IMR-90 (cell line): ENCODE measurements at regions not wholly inside any gene's neighbourhood (a gene's known extent, or its start where the extent isn't known, plus 50 kb on each side); places are given as distances from the start of the nearest gene placed in this dataset.
A peak's percentile ranks its signal among the peaks of the same experiment; 100 is the strongest.

ENCODE experiments used
- ATAC-seq: fragments of 200-7000 bp; cut with Tn5 transposase; 2 replicates; pipeline ENCODE4 v1.9.1; 2020; ENCODE audit warnings: low read depth, mild to moderate bottlenecking, moderate library complexity
- BruUV-seq: library from RNA; stranded (reverse); fragments of 400-500 nt; replicated peaks from 2 replicates; lab custom pipeline; 2021; lab: Mats Ljungman, UMichigan
- CTCF ChIA-PET: fragments of 300-600 bp; formaldehyde crosslinking; extraction: SDS; loops from one replicate; lab custom pipeline; 2021; ENCODE audit warnings: antibody characterized with exemption; lab: Yijun Ruan, JAX
- POLR2A ChIA-PET: fragments of 300-600 bp; sonication (Branson Sonifier 250); formaldehyde crosslinking; loops from one replicate; lab custom pipeline; 2022; ENCODE audit warnings: antibody characterized with exemption; ENCODE audit not compliant: unreplicated experiment; lab: Charles Lee
- DNase-seq: peaks from one replicate; pipeline ENCODE4 v3.0.0; 2013
- H2AFZ ChIP-seq: replicated peaks from 2 replicates; pipeline ENCODE3; 2013; ENCODE audit warnings: low read length, mild to moderate bottlenecking; ENCODE audit not compliant: poor library complexity
- H2AK5ac ChIP-seq: 2 replicates; pipeline ENCODE4 v1.6.1; 2013; ENCODE audit warnings: low read depth, low read length, inconsistent platforms
- H2AK9ac ChIP-seq: replicated peaks from 2 replicates; pipeline ENCODE3; 2013; ENCODE audit warnings: mild to moderate bottlenecking, low read depth, low read length, moderate library complexity; ENCODE audit not compliant: poor library complexity
- H2BK120ac ChIP-seq: 2 replicates; pipeline ENCODE4 v1.6.1; 2013; ENCODE audit warnings: low read depth, low read length, inconsistent platforms
- H2BK15ac ChIP-seq: 3 replicates; pipeline ENCODE4 v1.6.1; 2013; ENCODE audit warnings: low read depth, low read length, inconsistent platforms
- H2BK20ac ChIP-seq: 2 replicates; pipeline ENCODE4 v1.6.1; 2013; ENCODE audit warnings: low read depth, mild to moderate bottlenecking, inconsistent platforms, low read length, moderate library complexity
- H2BK5ac ChIP-seq: 2 replicates; pipeline ENCODE4 v1.6.1; 2013; ENCODE audit warnings: mild to moderate bottlenecking, low read depth, low read length, inconsistent platforms; ENCODE audit not compliant: poor library complexity, severe bottlenecking
- H3K14ac ChIP-seq: replicated peaks from 2 replicates; pipeline ENCODE4 v1.6.1; 2013; ENCODE audit warnings: low read depth, low read length, inconsistent platforms
- H3K18ac ChIP-seq: 2 replicates; pipeline ENCODE4 v1.6.1; 2013; ENCODE audit warnings: low read depth, low read length, control low read depth
- H3K23ac ChIP-seq: 2 replicates; pipeline ENCODE4 v1.6.1; 2013; ENCODE audit warnings: low read depth, low read length, inconsistent platforms
- H3K27ac ChIP-seq: 2 replicates; pipeline ENCODE4 v1.5.1; 2013; ENCODE audit warnings: mild to moderate bottlenecking, control low read depth, low read length; ENCODE audit not compliant: insufficient read depth
- H3K27me3 ChIP-seq: 2 replicates; pipeline ENCODE4 v1.6.1; 2013; ENCODE audit warnings: low read length; ENCODE audit not compliant: control insufficient read depth, insufficient read depth
- H3K36me3 ChIP-seq: 2 replicates; pipeline ENCODE4 v1.6.1; 2013; ENCODE audit warnings: low read length, mixed read lengths; ENCODE audit not compliant: control insufficient read depth, insufficient read depth
- H3K4ac ChIP-seq: 2 replicates; pipeline ENCODE4 v1.6.1; 2013; ENCODE audit warnings: low read depth, low read length, inconsistent platforms
- H3K4me1 ChIP-seq: 2 replicates; pipeline ENCODE4 v1.6.1; 2013; ENCODE audit warnings: low read length, mixed read lengths; ENCODE audit not compliant: control insufficient read depth, insufficient read depth
- H3K4me2 ChIP-seq: 2 replicates; pipeline ENCODE4 v1.6.1; 2013; ENCODE audit warnings: low read depth, mild to moderate bottlenecking, control low read depth, low read length, moderate library complexity
- H3K4me3 ChIP-seq: 2 replicates; pipeline ENCODE4 v1.5.1; 2013; ENCODE audit warnings: low read depth, mild to moderate bottlenecking, control low read depth, low read length, moderate library complexity; ENCODE audit not compliant: insufficient read depth
- H3K56ac ChIP-seq: 2 replicates; pipeline ENCODE4 v1.6.1; 2013; ENCODE audit warnings: low read length, inconsistent platforms; ENCODE audit not compliant: insufficient read depth; ENCODE audit errors: extremely low read depth
- H3K79me1 ChIP-seq, 2 experiments: 2 replicates each; pipeline ENCODE4 v1.6.1; 2013; ENCODE audit warnings: low read length in 2 of 2, inconsistent platforms in 1 of 2, low read depth in 1 of 2
- H3K9ac ChIP-seq: 2 replicates; pipeline ENCODE4 v1.6.1; 2013; ENCODE audit warnings: low read depth, low read length, control low read depth
- H3K9me1 ChIP-seq: 2 replicates; pipeline ENCODE4 v1.6.1; 2013; ENCODE audit warnings: low read length, inconsistent platforms; ENCODE audit not compliant: insufficient read depth
- H3K9me3 ChIP-seq: 2 replicates; pipeline ENCODE4 v1.6.1; 2013; ENCODE audit warnings: low read length; ENCODE audit not compliant: control insufficient read depth, insufficient read depth
- H4K20me1 ChIP-seq: 2 replicates; pipeline ENCODE4 v1.6.1; 2013; ENCODE audit warnings: low read length, inconsistent platforms; ENCODE audit not compliant: insufficient read depth
- H4K5ac ChIP-seq: 2 replicates; pipeline ENCODE4 v1.6.1; 2013; ENCODE audit warnings: mild to moderate bottlenecking, low read depth, low read length, control low read depth
- H4K8ac ChIP-seq, 2 experiments: 2 replicates each; pipeline ENCODE4 v1.6.1; 2013; ENCODE audit warnings: low read depth in 2 of 2, low read length in 2 of 2, control low read depth in 1 of 2, inconsistent platforms in 1 of 2
- H4K91ac ChIP-seq: 2 replicates; pipeline ENCODE4 v1.6.1; 2013; ENCODE audit warnings: low read depth, low read length, inconsistent platforms; ENCODE audit not compliant: insufficient read depth
- WGBS, 2 experiments: methylation state at CpG; one replicate each; pipeline versions ENCODE4 v1.1.5 to v1.1.7; 2013; ENCODE audit warnings: missing lambda C conversion rate in 2 of 2; ENCODE audit not compliant: insufficient read length in 1 of 2; ENCODE audit errors: extremely low coverage in 2 of 2; 5-methylcytosine and 5-hydroxymethylcytosine counted together
- dilution Hi-C: fragments of 300-500 bp; cut with HindIII; formaldehyde crosslinking; loops from one replicate; pipeline ENCODE4 v1.14.3; 2018; ENCODE audit warnings: low sequenced_read_pairs; ENCODE audit not compliant: unreplicated experiment
- in situ Hi-C: fragments of 300-500 bp; cut with MboI; formaldehyde crosslinking; loops from 3 replicates; pipeline ENCODE4 v1.14.3; 2019; ENCODE audit warnings: low sequenced_read_pairs, inconsistent platforms, mixed read lengths
- intact Hi-C: fragments of 100-400 bp; cut with micrococcal nuclease; formaldehyde crosslinking; loops from 2 replicates; pipeline ENCODE4 v1.10.0; 2022
- TF ChIP-seq, protein P1 (sequence below): conservative IDR thresholded peaks from 2 replicates; pipeline ENCODE4 v1.5.1; 2012; ENCODE audit warnings: mild to moderate bottlenecking, low read depth, low read length, improper control_type of control experiment

DNA sequence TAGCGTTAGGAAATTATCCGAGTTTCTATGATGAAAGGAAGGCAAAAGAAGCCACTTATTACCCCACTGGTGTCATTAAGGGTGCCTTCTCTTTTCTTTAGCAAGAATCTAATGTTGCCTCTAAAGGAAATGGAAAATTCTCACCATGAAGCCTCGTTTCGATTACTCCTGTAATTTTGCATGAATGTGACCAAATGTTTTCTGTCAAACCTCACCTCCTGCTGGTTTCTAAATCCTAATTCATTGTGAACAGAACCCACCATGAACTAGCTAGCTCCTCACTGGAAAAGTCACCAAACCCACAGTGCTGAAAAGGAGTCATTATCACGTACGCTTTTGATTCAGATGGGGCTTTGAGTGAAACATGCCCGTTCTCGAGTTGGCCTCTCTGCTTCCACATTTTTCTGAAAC, 119.9 kb downstream of the COPS8 start:
- 60% methylated on average over 1 of the region's 8 CpGs; no CpG with 5 or more reads in 1 of the 2 experiments for WGBS, 2 experiments
- Histone ChIP-seq H3K4ac (peak overlapping the region; percentile 92), H3K4me3 (no peak overlapping the region), H3K27ac (peak overlapping the region; percentile 71; the same call in 1 of the 2 replicates), H2AK9ac (no peak overlapping the region), H2BK20ac (peak overlapping the region; percentile 92), H3K14ac (peak overlapping the region; percentile 24), H3K18ac (peak overlapping the region; percentile 96), H4K5ac (peak overlapping the region; percentile 88), H3K4me2 (no peak overlapping the region), H3K4me1 (peaks cover 44% of the 10 kb centered on the region), H3K27me3 (no peaks in the 10 kb centered on the region), H3K36me3 (no peaks in the 10 kb centered on the region), H2AK5ac (peak overlapping the region; percentile 89), H3K9me1 (peaks cover 46% of the 10 kb centered on the region), H4K20me1 (no peaks in the 10 kb centered on the region), H2AFZ (peak overlapping the region; percentile 58), H3K56ac (peak overlapping the region; percentile 50), H3K79me1 (peaks cover 0 to 52% of the 10 kb centered on the region in 2 experiments; a peak in 3 of 4 replicates), H2BK15ac (peak overlapping the region; percentile 60; the same call in 2 of the 3 replicates), H4K8ac (peak overlapping the region; percentile 63 to 87), H3K23ac (peak overlapping the region; percentile 82), H3K9ac (peak overlapping the region; percentile 49), H3K9me3 (no peaks in the 10 kb centered on the region), H2BK5ac (peak overlapping the region; percentile 19), H4K91ac (peak overlapping the region; percentile 93), H2BK120ac (peak overlapping the region; percentile 96)
- in situ Hi-C loops (no loop called here), dilution Hi-C loops (no loop called here), intact Hi-C loops (no loop called here)
- ChIA-PET POLR2A (no interaction called here), CTCF (no interaction called here)
- TF ChIP-seq, protein P1, sequence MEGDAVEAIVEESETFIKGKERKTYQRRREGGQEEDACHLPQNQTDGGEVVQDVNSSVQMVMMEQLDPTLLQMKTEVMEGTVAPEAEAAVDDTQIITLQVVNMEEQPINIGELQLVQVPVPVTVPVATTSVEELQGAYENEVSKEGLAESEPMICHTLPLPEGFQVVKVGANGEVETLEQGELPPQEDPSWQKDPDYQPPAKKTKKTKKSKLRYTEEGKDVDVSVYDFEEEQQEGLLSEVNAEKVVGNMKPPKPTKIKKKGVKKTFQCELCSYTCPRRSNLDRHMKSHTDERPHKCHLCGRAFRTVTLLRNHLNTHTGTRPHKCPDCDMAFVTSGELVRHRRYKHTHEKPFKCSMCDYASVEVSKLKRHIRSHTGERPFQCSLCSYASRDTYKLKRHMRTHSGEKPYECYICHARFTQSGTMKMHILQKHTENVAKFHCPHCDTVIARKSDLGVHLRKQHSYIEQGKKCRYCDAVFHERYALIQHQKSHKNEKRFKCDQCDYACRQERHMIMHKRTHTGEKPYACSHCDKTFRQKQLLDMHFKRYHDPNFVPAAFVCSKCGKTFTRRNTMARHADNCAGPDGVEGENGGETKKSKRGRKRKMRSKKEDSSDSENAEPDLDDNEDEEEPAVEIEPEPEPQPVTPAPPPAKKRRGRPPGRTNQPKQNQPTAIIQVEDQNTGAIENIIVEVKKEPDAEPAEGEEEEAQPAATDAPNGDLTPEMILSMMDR = no peak
- ATAC-seq (no peak), DNase-seq (no peak)
- no TSS peak for BruUV-seq
